Small intestine (tissue), 7 donors: ENCODE measurements at regions not wholly inside any gene's neighbourhood (a gene's known extent, or its start where the extent isn't known, plus 50 kb on each side); places are given as distances from the start of the nearest gene placed in this dataset.
"Not testable (repeated sequence)": the region's sequence is repeated elsewhere in the genome, so short reads cannot be mapped to it uniquely, and the experiment has no call there.

Experiments
- DNase-seq, 2 donors: peaks; one replicate each; pipeline versions ENCODE4 v3.0.0 to v3.0.0-alpha.2; 2013
- FAIRE-seq: peaks from 2 replicates; lab custom pipeline; 2012; peaks lifted over from hg19 to GRCh38; lab: Jason Lieb, UNC
- H3K27ac ChIP-seq, 3 donors: one replicate each; pipeline ENCODE4 v1.5.1; 2013; ENCODE audit warnings: low read length in 2 of 3, mild to moderate bottlenecking in 2 of 3, control low read depth in 1 of 3, inconsistent platforms in 1 of 3, low read depth in 1 of 3, moderate library complexity in 1 of 3
- H3K27me3 ChIP-seq, 3 donors: one replicate each; pipeline ENCODE4 v1.6.1; 2013; ENCODE audit warnings: low read length in 3 of 3, inconsistent platforms in 1 of 3; ENCODE audit not compliant: control insufficient read depth in 3 of 3, insufficient read depth in 3 of 3
- H3K36me3 ChIP-seq, 3 donors: one replicate each; pipeline ENCODE4 v1.6.1; 2013; ENCODE audit warnings: low read length in 3 of 3, inconsistent platforms in 1 of 3, low read depth in 1 of 3, mild to moderate bottlenecking in 1 of 3, moderate library complexity in 1 of 3; ENCODE audit not compliant: control insufficient read depth in 3 of 3, insufficient read depth in 2 of 3
- H3K4me1 ChIP-seq, 3 donors: one replicate each; pipeline ENCODE4 v1.6.1; 2013; ENCODE audit warnings: low read length in 2 of 3, inconsistent platforms in 1 of 3, low read depth in 1 of 3, mild to moderate bottlenecking in 1 of 3, moderate library complexity in 1 of 3; ENCODE audit not compliant: control insufficient read depth in 3 of 3, insufficient read depth in 2 of 3
- H3K4me3 ChIP-seq, 3 donors: one replicate each; pipeline ENCODE4 v1.5.1; 2013; ENCODE audit warnings: low read length in 3 of 3, control low read depth in 1 of 3, inconsistent platforms in 1 of 3, low read depth in 1 of 3, mild to moderate bottlenecking in 1 of 3, moderate library complexity in 1 of 3
- H3K9me3 ChIP-seq, 2 donors: one replicate each; pipeline ENCODE4 v1.6.1; 2013; ENCODE audit warnings: low read depth in 1 of 2, low read length in 1 of 2; ENCODE audit not compliant: control insufficient read depth in 2 of 2, insufficient read depth in 1 of 2
- WGBS, 3 donors: extraction: QIAGEN DNeasy Blood & Tissue Kit; methylation state at CpG; one replicate each; pipeline ENCODE4 v1.1.7; 2013; 5-methylcytosine and 5-hydroxymethylcytosine counted together
- donor health status: healthy with polysubstance abuse.
- donor health status: control.
- donor health status: control.
- donor health status: Bipolar disorder and iron deficiency.
- donor health status: healthy.

DNA sequence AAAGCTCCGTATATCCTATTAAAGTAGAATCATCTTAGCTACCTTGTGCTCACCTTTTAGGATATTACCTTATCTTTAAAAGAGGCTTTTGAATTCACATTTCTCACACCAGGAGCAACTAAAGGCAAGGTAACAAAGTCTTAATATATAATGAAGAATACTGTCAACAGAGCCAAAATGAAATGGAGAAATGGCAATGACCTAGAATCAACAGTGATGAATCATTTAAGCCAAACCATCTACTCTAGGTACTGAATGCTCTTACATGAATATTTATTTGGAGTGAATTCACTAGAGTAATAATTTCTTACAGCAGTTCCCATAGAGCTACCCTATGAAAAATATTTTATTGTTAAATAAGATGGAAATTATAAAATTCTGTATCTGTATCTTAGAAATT lies 421.0 kb downstream of the RND3 start:
- no peak overlapping the region for H3K4me3 ChIP-seq
- DNase-seq (no peak), FAIRE-seq (no peak)
- H3K9me3 ChIP-seq = peaks cover 0 to 5% of the 10 kb centered on the region in 2 donors
- WGBS, 3 donors = 90 to 97% (median 94%) methylated on average over 1 of the region's 1 CpG
- H3K27ac ChIP-seq = no peak overlapping the region
- H3K4me1 ChIP-seq = no peaks in the 10 kb centered on the region
- no peaks in the 10 kb centered on the region for H3K27me3 ChIP-seq
- no peaks in the 10 kb centered on the region for H3K36me3 ChIP-seq

DNA sequence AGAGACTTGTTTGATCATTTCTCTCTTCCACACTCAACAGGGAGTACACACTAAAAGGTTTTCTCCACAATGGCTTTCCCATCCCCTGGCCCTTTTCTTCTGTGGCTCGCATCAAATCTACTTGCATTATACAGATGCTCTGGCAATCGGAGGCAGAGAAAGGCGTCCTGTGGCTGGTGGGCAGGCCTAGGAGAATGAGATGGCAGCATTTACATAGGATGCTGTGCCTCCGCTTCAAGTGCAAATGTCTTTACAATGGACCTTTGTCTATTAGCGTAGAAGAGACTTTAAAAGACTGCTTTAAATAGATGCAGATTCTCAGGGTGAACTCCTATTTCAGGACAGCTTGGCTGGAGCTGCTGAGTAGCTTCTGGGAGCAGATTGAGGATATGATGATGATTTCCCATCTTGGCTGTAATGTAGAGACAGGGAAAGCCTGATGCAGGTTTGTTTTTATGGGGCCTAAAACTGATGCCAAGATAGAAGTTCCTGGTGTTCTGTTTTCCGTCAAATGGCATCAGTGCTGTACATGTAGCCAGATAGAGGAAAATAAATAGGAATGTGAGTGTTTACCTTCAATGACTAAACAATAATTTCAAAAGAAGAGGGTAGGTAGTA lies 423.4 kb downstream of the RND3 start:
- H3K4me1 ChIP-seq = no peaks in the 10 kb centered on the region
- H3K36me3 ChIP-seq = no peaks in the 10 kb centered on the region

DNA sequence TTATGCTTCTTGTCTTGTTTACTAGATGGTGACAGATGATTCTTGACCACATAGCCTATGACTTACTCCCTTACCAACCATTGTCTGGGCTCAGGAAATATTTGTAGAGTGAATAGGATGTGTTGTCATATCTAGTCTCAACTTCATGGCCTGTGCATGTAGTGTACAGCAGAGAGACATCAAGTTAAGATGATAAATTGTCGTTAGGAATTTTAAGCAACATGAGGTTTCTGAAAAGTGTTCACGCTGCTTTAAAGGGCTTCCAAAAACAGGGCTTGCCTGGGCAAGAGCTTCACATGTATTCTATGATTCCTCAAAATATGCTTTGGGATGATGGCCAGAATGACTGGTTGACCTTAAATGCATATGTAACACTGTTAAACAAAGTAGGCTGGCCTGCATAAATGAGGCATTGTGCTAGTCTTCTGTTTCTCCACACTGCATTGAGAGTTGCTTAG lies 424.0 kb downstream of the RND3 start:
- DNase-seq (no peak), FAIRE-seq (no peak)
- no peaks in the 10 kb centered on the region for H3K27me3 ChIP-seq
- no peak overlapping the region for H3K4me3 ChIP-seq
- no peaks in the 10 kb centered on the region for H3K9me3 ChIP-seq
- H3K27ac ChIP-seq = no peak overlapping the region
- H3K4me1 ChIP-seq = no peaks in the 10 kb centered on the region
- no peaks in the 10 kb centered on the region for H3K36me3 ChIP-seq
- 84 to 97% (median 92%) methylated on average over 2 of the region's 2 CpGs for WGBS, 3 donors

More for the DNA sequence above, 423.4 kb downstream of the RND3 start:
- Histone ChIP-seq H3K27me3 (no peaks in the 10 kb centered on the region), H3K27ac (no peak overlapping the region), H3K9me3 (no peaks in the 10 kb centered on the region), H3K4me3 (no peak overlapping the region)
- no peak for FAIRE-seq
- DNase-seq = no peak
- WGBS, 3 donors = 89 to 94% (median 94%) methylated on average over 6 of the region's 6 CpGs

DNA sequence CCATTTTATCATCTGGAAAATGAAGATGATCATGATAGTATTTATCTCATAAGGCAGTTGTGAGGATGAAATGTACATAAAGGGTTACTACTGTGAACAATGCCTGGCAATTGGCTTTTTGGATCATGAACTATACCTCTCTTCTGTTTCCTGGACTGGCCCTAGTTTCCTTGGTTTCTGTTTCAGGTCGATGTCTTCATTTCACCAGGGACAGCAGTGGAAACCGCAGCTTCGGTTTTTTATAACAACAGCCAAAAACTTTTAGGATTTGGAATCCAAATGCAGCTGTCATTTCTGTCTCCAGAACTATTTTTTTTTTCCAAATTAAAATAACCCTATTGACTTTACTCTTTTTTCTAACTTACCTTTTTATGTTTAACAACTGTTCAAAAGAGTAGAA lies 425.1 kb downstream of the RND3 start:
- H3K27ac ChIP-seq = no peak overlapping the region
- no peak for DNase-seq
- no peaks in the 10 kb centered on the region for H3K27me3 ChIP-seq
- FAIRE-seq = no peak
- H3K4me1 ChIP-seq = no peaks in the 10 kb centered on the region
- no peaks in the 10 kb centered on the region for H3K9me3 ChIP-seq
- H3K36me3 ChIP-seq = no peaks in the 10 kb centered on the region
- 47 to 83% (median 72%) methylated on average over 3 of the region's 3 CpGs for WGBS, 3 donors
- H3K4me3 ChIP-seq = no peak overlapping the region

DNA sequence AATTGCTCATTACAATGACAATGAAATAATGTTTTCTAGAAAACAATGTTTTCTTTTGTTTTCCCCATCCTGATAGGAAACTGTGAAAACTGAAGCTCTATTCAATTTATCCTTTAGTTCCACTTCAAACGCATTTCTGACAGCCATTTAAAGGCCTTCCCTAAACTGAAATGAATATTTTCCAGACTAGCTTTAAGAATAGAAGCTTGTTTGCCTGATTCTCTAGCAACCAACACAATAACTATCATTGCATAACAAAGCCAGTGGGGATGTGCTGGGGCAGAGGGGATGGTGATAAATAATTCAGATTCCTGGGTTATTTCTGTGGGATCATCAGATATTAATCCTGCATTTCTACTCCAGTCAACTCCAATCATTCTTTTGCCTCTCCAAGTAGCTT lies 427.1 kb downstream of the RND3 start:
- H3K36me3 ChIP-seq = no peaks in the 10 kb centered on the region
- no peaks in the 10 kb centered on the region for H3K9me3 ChIP-seq
- WGBS, 3 donors = 45 to 54% (median 52%) methylated on average over 1 of the region's 1 CpG
- no peaks in the 10 kb centered on the region for H3K27me3 ChIP-seq
- FAIRE-seq (no peak), DNase-seq (no peak)
- no peak overlapping the region for H3K4me3 ChIP-seq
- H3K27ac ChIP-seq = no peak overlapping the region
- H3K4me1 ChIP-seq = no peaks in the 10 kb centered on the region

DNA sequence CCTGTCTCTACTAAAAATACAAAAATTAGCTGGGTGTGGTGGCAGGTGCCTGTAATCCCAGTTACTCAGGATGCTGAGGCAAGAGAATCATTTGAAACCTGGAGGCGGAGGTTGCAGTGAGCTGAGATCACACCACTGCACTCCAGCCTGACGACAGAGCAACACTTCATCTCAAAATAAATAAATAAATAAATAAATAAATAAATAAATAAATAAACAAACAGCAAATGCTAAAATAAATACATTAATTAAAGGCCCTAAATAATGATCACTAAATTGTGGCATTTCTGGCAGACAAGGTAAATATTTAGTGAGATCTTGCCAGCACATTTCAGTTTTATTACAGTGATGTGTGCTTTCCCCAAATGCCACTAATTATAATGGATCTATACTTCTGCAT lies 427.8 kb downstream of the RND3 start:
- WGBS, 3 donors = 84 to 91% (median 86%) methylated on average over 2 of the region's 2 CpGs

DNA sequence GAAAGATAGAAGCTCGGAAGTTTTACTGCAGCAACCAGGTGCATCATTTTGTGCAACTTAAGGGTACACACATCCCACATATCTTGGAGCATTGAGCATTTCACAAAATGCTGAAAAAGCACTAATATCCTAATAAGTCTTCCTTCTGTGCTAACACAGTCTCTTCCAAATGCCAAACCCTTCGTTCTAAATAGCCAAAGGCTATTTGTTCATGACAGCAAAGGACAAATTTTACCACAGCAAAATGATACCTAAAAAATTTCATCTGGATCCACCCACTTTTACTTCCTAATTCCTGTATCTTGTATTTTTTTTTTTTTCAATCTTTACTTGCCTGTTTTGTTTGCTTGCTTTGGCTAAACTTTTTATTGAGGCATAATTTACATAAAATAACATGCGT lies 435.0 kb downstream of the RND3 start:
- Histone ChIP-seq H3K4me1 (no peaks in the 10 kb centered on the region), H3K4me3 (no peak overlapping the region), H3K27me3 (no peaks in the 10 kb centered on the region), H3K9me3 (no peaks in the 10 kb centered on the region), H3K27ac (no peak overlapping the region), H3K36me3 (no peaks in the 10 kb centered on the region)
- DNase-seq = no peak
- 62 to 86% (median 73%) methylated on average over 3 of the region's 3 CpGs for WGBS, 3 donors
- no peak for FAIRE-seq

More for the DNA sequence above, 427.8 kb downstream of the RND3 start:
- not testable (repeated sequence) for H3K4me1 ChIP-seq, H3K27ac ChIP-seq, DNase-seq, H3K27me3 ChIP-seq, H3K4me3 ChIP-seq, H3K36me3 ChIP-seq, FAIRE-seq, H3K9me3 ChIP-seq

DNA sequence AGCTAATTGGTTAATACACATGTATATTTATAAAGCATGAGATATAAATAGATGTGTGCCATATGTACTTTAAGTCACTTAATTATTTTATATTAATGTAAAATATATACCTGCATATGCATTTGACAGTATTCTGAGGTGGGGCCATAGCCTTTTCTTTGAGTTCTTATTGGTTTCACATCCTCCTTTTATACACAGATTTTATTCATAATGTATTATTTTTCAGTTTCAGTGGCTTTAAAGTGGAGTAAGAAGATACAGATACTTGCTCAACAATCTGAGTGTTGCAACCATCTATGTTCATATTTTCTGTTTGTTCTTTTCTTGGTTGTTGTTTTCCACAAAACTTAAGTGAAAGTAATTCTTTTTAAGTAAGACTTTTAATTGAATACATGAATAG lies 436.5 kb downstream of the RND3 start:
- no peak overlapping the region for H3K27ac ChIP-seq
- no peaks in the 10 kb centered on the region for H3K36me3 ChIP-seq
- FAIRE-seq = no peak
- DNase-seq = no peak
- no peaks in the 10 kb centered on the region for H3K27me3 ChIP-seq
- H3K9me3 ChIP-seq = no peaks in the 10 kb centered on the region
- H3K4me3 ChIP-seq = no peak overlapping the region
- H3K4me1 ChIP-seq = no peaks in the 10 kb centered on the region

DNA sequence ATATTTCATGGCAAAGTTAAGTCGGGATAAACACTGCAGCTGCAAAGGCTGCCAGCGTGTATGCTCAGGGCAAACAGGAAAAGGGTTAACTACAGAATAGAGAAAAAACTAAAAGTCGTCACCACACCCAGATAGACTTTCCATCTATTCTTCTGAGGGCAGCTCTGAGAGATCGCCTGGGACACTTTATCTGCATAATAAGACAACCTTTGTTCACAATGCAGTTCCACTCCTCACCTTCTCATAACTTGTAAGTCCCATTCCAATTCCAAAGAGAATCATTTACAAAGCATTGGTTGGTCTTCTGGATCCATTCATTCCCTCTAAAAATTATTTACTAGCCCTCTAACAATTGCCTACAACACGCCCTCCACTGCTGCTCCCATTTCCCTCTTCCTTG lies 437.4 kb downstream of the RND3 start:
- H3K36me3 ChIP-seq = no peaks in the 10 kb centered on the region
- WGBS, 3 donors = 55 to 61% (median 60%) methylated on average over 5 of the region's 5 CpGs
- no peaks in the 10 kb centered on the region for H3K4me1 ChIP-seq
- no peaks in the 10 kb centered on the region for H3K9me3 ChIP-seq
- no peak overlapping the region for H3K4me3 ChIP-seq
- DNase-seq = no peak
- no peak overlapping the region for H3K27ac ChIP-seq
- H3K27me3 ChIP-seq = no peaks in the 10 kb centered on the region
- FAIRE-seq = no peak
